OCI-LY7 (cell line): ENCODE measurements at regions not wholly inside any gene's neighbourhood (a gene's known extent, or its start where the extent isn't known, plus 50 kb on each side); places are given as distances from the start of the nearest gene placed in this dataset.

Experiments used
- BruUV-seq: library from RNA; stranded (reverse); fragments of 400-500 nt; replicated peaks from 2 replicates; lab custom pipeline; 2021; lab: Mats Ljungman, UMichigan
- CTCF ChIA-PET: fragments of 300-600 bp; sonication (Branson Sonifier 250); formaldehyde crosslinking; loops from one replicate; lab custom pipeline; 2022; ENCODE audit warnings: antibody characterized with exemption; ENCODE audit not compliant: unreplicated experiment; lab: Charles Lee
- POLR2A ChIA-PET: fragments of 300-600 bp; sonication (Branson Sonifier 250); formaldehyde crosslinking; loops from one replicate; lab custom pipeline; 2022; ENCODE audit warnings: antibody characterized with exemption; lab: Charles Lee
- DNase-seq: peaks from one replicate; pipeline ENCODE4 v3.0.0-alpha.2; 2015; ENCODE audit warnings: low spot score
- H2AFZ ChIP-seq: fragments of 200-600 bp; sonication (generic), shearing (Covaris generic); 2 replicates; pipeline ENCODE4 v1.6.1; 2014; ENCODE audit warnings: mild to moderate bottlenecking, antibody characterized with exemption, low read length, moderate library complexity
- H3K27ac ChIP-seq: fragments of 200-600 bp; sonication (generic); 2 replicates; pipeline ENCODE4 v1.5.1; 2014; ENCODE audit warnings: mixed run types, low read depth, mild to moderate bottlenecking, moderate library complexity, low read length, inconsistent platforms; ENCODE audit not compliant: poor library complexity, severe bottlenecking
- H3K36me3 ChIP-seq: fragments of 200-600 bp; sonication (generic); 2 replicates; pipeline ENCODE4 v1.6.1; 2014; ENCODE audit warnings: mild to moderate bottlenecking, antibody characterized with exemption, low read length, moderate library complexity, mixed read lengths; ENCODE audit not compliant: insufficient read depth
- H3K4me1 ChIP-seq: fragments of 200-600 bp; sonication (generic); 2 replicates; pipeline ENCODE4 v1.5.1; 2014; ENCODE audit warnings: mild to moderate bottlenecking, low read length; ENCODE audit not compliant: insufficient read depth, poor library complexity, severe bottlenecking
- H3K4me2 ChIP-seq: fragments of 200-600 bp; sonication (generic); 2 replicates; pipeline ENCODE4 v1.6.1; 2014; ENCODE audit warnings: mild to moderate bottlenecking, low read length
- H3K4me3 ChIP-seq: fragments of 200-600 bp; sonication (generic); 2 replicates; pipeline ENCODE4 v1.5.1; 2014; ENCODE audit warnings: mild to moderate bottlenecking, low read depth, low read length; ENCODE audit not compliant: poor library complexity, severe bottlenecking
- H3K79me2 ChIP-seq: fragments of 200-600 bp; sonication (generic); 2 replicates; pipeline ENCODE4 v1.6.1; 2016; ENCODE audit warnings: low read depth, mild to moderate bottlenecking, low read length, moderate library complexity, mixed read lengths; ENCODE audit not compliant: insufficient read depth
- H3K9me2 ChIP-seq: fragments of 200-600 bp; sonication (generic); 2 replicates; pipeline ENCODE4 v1.6.1; 2016; ENCODE audit warnings: mild to moderate bottlenecking, low read length, mixed read lengths; ENCODE audit not compliant: insufficient read depth
- H3K9me3 ChIP-seq: fragments of 200-600 bp; sonication (generic); 2 replicates; pipeline ENCODE4 v1.6.1; 2014; ENCODE audit warnings: mild to moderate bottlenecking, mixed run types, low read length, mixed read lengths
- H4K20me1 ChIP-seq: fragments of 200-600 bp; sonication (generic); 2 replicates; pipeline ENCODE4 v1.6.1; 2014; ENCODE audit warnings: mild to moderate bottlenecking, antibody characterized with exemption, low read length, moderate library complexity, mixed read lengths; ENCODE audit not compliant: insufficient read depth
- EZH2phosphoT487 ChIP-seq: fragments of 200-600 bp; sonication (generic); IDR thresholded peaks from 2 replicates; pipeline ENCODE4 v1.6.1; 2018; ENCODE audit warnings: low read depth, borderline replicate concordance, mild to moderate bottlenecking, mixed run types, antibody characterized with exemption, low read length, moderate library complexity, mixed read lengths
- intact Hi-C: fragments of 100-400 bp; cut with micrococcal nuclease; formaldehyde crosslinking; loops from one replicate; pipeline ENCODE4 v1.10.0; 2022; ENCODE audit not compliant: unreplicated experiment
- TF ChIP-seq, protein P1 (sequence below): fragments of 200-600 bp; sonication (generic); conservative IDR thresholded peaks from 2 replicates; pipeline ENCODE4 v1.5.1; 2014; ENCODE audit warnings: mild to moderate bottlenecking, antibody characterized with exemption, low read length, moderate library complexity, mixed read lengths

DNA sequence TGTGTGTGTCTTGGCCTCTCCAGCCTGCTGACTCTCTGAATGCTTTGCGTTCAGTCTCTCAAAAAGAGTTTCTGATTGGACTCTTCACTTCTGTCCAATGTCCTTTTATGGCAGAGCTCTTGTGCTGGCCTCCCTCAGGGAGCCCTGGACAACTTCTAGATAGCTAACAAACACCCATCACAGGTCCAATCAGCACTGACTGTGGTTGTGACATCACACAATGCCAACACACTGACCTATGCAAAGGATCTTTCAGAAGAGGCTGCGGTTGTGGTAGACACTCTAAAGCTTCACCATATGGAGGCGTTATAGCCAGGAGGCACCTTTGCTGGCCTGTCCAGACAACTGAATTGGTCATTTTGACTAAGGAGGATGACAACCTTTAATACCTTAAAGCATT, 53.8 kb upstream of the LSM6 start:
- Histone ChIP-seq H2AFZ (no peak overlapping the region), H3K4me1 (peaks cover 9% of the 10 kb centered on the region), H3K36me3 (no peaks in the 10 kb centered on the region), H3K4me2 (no peak overlapping the region), H3K79me2 (no peaks in the 10 kb centered on the region), H3K4me3 (no peak overlapping the region), H3K9me2 (no peaks in the 10 kb centered on the region), H3K9me3 (peaks cover 5% of the 10 kb centered on the region; the same call in 1 of the 2 replicates), H4K20me1 (no peaks in the 10 kb centered on the region), H3K27ac (no peak overlapping the region)
- ChIA-PET POLR2A (interaction anchor here (0.6 kb wide), 1 partner anchor 169 kb away, joined by 3 read pairs; no protein-coding TSS in a partner anchor), CTCF (no interaction called here)
- no TSS peak for BruUV-seq
- DNase-seq, result no peak
- intact Hi-C loops, result no loop called here
- TF ChIP-seq, protein P1, sequence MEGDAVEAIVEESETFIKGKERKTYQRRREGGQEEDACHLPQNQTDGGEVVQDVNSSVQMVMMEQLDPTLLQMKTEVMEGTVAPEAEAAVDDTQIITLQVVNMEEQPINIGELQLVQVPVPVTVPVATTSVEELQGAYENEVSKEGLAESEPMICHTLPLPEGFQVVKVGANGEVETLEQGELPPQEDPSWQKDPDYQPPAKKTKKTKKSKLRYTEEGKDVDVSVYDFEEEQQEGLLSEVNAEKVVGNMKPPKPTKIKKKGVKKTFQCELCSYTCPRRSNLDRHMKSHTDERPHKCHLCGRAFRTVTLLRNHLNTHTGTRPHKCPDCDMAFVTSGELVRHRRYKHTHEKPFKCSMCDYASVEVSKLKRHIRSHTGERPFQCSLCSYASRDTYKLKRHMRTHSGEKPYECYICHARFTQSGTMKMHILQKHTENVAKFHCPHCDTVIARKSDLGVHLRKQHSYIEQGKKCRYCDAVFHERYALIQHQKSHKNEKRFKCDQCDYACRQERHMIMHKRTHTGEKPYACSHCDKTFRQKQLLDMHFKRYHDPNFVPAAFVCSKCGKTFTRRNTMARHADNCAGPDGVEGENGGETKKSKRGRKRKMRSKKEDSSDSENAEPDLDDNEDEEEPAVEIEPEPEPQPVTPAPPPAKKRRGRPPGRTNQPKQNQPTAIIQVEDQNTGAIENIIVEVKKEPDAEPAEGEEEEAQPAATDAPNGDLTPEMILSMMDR, result no peak
- TF ChIP-seq EZH2phosphoT487, result no peak

DNA sequence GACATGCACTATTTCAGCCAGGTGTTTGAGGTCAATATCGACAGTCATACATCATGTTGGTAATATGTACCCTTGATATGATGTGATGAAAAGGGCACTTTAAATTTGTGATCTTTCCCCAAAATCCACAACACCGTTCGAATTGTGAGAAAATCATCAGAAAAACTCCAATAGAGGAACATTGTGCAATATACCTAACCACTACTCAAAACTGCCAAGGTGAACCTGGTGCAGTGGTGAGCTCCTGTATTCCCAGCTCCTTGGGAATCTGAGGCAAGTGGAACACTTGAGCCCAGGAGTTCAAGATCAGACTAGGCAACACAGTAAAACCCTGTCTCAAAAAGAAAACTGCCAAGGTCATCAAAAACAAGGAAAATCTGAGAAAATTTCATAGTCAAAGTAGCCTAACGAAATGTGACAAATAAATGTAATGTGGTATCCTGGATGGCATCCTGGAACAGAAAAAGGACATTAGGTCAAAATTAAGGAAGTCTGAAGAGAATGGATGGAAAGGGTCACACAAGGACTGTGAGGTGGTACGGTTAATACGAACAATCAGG, 55.6 kb upstream of the LSM6 start:
- Histone ChIP-seq H2AFZ (no peak overlapping the region), H4K20me1 (no peaks in the 10 kb centered on the region), H3K4me2 (no peak overlapping the region), H3K4me3 (no peak overlapping the region), H3K9me2 (no peaks in the 10 kb centered on the region), H3K4me1 (peaks cover 9% of the 10 kb centered on the region), H3K27ac (no peak overlapping the region), H3K79me2 (no peaks in the 10 kb centered on the region), H3K36me3 (no peaks in the 10 kb centered on the region), H3K9me3 (peaks cover 5% of the 10 kb centered on the region; the same call in 1 of the 2 replicates)
- TF ChIP-seq, protein P1, result no peak
- no peak for TF ChIP-seq EZH2phosphoT487
- ChIA-PET POLR2A (no interaction called here), CTCF (no interaction called here)
- intact Hi-C loops, result no loop called here
- no TSS peak for BruUV-seq
- no peak for DNase-seq

DNA sequence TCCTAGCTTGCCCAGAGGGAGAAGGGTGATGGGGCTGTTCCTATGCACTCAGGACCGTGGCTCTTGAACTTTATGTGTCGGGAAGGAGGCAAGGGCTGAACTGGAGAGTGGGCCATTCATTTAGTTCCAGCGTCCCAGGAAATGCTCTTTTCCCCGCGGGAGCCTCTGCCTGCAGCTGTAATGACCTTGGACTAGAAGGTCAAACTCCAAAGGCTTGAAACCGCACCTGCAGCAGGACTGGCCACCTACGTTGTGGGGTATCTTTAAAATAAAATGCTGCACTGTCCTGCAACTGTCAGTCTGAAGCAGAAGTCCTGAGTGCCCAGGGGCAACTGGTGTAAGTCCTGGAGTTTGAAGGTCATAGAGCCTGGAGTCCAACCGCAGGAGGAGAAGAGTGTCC, 61.5 kb upstream of the LSM6 start:
- no TSS peak for BruUV-seq
- H3K79me2 ChIP-seq, result no peaks in the 10 kb centered on the region
- H3K36me3 ChIP-seq, result no peaks in the 10 kb centered on the region
- ChIA-PET POLR2A (interaction anchor here (1.0 kb wide), 1 partner anchor 54 kb away, joined by 4 read pairs; no protein-coding TSS in a partner anchor), CTCF (no interaction called here)
- H3K4me2 ChIP-seq, result no peak overlapping the region
- H3K9me2 ChIP-seq, result no peaks in the 10 kb centered on the region
- no peak overlapping the region for H3K27ac ChIP-seq
- H3K4me3 ChIP-seq, result no peak overlapping the region
- no peak for DNase-seq
- no peak overlapping the region for H2AFZ ChIP-seq
- TF ChIP-seq EZH2phosphoT487, result no peak
- TF ChIP-seq, protein P1, result no peak
- H4K20me1 ChIP-seq, result no peaks in the 10 kb centered on the region
- intact Hi-C loops, result no loop called here
- H3K9me3 ChIP-seq, result peaks cover 5% of the 10 kb centered on the region; the same call in 1 of the 2 replicates
- H3K4me1 ChIP-seq, result peaks cover 18% of the 10 kb centered on the region
